GM12873 (cell line): ENCODE measurements at regions not wholly inside any gene's neighbourhood (a gene's known extent, or its start where the extent isn't known, plus 50 kb on each side); places are given as distances from the start of the nearest gene placed in this dataset.

ENCODE experiments used
- TF ChIP-seq, protein P1 (sequence below): IDR thresholded peaks from 2 replicates; pipeline ENCODE4 v1.5.1; 2012; ENCODE audit warnings: low read depth, mild to moderate bottlenecking, moderate library complexity, low read length, control low read depth; ENCODE audit not compliant: insufficient read depth; ENCODE audit errors: missing control alignments

DNA sequence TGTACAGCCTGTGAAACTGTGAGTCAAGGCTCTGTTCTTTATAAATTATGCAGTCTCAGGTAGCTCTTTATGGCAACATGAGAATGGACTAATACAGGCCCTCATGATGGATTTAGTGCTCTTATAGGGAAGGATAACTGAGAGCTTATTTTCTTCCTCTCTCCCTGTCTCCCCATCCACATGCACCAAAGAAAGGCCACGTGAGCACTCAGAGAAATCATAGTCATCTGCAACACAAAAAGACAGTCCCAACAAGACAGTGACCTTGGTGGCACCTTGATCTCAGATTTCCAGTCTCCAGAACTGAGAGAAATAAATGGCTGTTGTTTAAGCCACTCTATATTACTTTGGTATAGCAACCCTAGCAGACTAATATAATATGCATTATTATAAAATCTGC is 2133.6 kb upstream of the ACO1 start:
- TF ChIP-seq, protein P1, sequence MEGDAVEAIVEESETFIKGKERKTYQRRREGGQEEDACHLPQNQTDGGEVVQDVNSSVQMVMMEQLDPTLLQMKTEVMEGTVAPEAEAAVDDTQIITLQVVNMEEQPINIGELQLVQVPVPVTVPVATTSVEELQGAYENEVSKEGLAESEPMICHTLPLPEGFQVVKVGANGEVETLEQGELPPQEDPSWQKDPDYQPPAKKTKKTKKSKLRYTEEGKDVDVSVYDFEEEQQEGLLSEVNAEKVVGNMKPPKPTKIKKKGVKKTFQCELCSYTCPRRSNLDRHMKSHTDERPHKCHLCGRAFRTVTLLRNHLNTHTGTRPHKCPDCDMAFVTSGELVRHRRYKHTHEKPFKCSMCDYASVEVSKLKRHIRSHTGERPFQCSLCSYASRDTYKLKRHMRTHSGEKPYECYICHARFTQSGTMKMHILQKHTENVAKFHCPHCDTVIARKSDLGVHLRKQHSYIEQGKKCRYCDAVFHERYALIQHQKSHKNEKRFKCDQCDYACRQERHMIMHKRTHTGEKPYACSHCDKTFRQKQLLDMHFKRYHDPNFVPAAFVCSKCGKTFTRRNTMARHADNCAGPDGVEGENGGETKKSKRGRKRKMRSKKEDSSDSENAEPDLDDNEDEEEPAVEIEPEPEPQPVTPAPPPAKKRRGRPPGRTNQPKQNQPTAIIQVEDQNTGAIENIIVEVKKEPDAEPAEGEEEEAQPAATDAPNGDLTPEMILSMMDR, result no peak

GRCh38 chr9:30258094-30258493 is 2126.3 kb upstream of the ACO1 start:
- TF ChIP-seq, protein P1, result no peak

- TF ChIP-seq, protein P1, result no peak
Observed at GRCh38 chr9:30280229-30280900, 2104.1 kb upstream of the ACO1 start.

DNA sequence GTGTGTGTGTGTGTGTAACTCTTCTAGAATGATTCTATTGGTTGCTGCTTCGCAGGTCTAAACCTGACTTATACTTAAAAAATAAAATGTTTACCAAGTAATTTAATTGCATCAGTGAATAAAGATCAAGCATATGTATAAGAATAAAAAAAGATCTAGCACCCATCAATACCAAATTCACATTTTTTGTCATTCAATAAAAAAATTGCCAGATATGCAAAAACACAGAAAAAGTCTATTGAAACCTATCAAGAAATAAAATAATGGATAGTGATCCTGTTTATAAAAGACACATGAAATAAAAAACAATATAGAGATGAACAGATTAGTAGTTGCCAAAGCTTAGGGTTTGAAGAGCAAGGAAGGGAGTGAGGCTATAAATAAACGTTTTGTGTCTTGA is 2095.0 kb upstream of the ACO1 start:
- TF ChIP-seq, protein P1, result no peak

- TF ChIP-seq, protein P1, result no peak
Observed at GRCh38 chr9:30293231-30293630, 2091.2 kb upstream of the ACO1 start.

GRCh38 chr9:30299126-30299780 is 2085.2 kb upstream of the ACO1 start:
- TF ChIP-seq, protein P1, result no peak

GRCh38 chr9:30301271-30301963 is 2083.0 kb upstream of the ACO1 start:
- TF ChIP-seq, protein P1, result no peak
